ENCODE measurements at regions not wholly inside any gene's neighbourhood (a gene's known extent, or its start where the extent isn't known, plus 50 kb on each side); places are given as distances from the start of the nearest gene placed in this dataset.

DNA sequence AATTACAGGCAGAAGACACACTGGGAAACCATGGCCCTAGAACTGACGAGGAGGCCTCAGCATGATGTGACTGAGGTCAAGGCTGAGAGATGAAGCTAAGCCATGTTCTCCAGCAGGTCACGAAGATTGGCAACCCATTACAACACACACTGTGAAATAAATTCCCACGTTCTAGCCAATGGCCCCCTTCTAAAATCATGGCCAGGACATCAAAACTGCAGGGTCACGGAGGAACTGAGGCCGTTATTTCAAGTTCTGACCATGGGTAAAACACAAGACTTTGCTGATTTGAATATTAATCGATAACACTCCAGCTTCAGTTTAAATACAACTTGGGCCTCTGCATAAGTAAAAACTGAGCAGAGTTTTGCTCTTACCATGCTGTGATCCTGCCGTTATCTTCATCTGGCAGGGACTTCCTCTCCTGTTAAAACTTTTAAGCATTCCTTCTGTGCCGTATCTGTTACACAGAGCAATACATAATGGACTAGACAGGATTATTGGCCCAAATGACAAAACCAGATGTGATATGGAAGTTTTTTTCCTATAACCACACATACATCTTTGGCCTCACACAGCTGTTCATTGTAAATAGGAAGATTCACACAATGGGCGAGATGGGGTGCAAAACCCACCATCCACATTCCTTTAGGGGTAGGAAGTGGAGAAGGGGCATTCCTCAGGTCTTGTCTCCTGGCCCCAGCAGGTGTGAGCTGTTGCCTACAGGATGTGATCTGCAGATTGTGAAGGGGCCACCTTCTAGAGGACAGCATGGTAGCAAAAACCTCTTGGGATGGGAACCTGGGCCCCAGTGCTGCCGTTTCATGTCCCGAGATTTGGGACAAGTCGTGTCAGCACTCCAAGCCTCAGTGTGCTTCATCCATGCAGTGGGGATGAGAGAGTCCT, 207.4 kb downstream of the OPA1 start:
- TF ChIP-seq POLR2A (IDR thresholded peaks at IDR 0.05) = no peak
- TF ChIP-seq, protein P1, sequence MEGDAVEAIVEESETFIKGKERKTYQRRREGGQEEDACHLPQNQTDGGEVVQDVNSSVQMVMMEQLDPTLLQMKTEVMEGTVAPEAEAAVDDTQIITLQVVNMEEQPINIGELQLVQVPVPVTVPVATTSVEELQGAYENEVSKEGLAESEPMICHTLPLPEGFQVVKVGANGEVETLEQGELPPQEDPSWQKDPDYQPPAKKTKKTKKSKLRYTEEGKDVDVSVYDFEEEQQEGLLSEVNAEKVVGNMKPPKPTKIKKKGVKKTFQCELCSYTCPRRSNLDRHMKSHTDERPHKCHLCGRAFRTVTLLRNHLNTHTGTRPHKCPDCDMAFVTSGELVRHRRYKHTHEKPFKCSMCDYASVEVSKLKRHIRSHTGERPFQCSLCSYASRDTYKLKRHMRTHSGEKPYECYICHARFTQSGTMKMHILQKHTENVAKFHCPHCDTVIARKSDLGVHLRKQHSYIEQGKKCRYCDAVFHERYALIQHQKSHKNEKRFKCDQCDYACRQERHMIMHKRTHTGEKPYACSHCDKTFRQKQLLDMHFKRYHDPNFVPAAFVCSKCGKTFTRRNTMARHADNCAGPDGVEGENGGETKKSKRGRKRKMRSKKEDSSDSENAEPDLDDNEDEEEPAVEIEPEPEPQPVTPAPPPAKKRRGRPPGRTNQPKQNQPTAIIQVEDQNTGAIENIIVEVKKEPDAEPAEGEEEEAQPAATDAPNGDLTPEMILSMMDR (IDR thresholded peaks at IDR 0.05) = no peak

Data from lower leg skin (tissue), 3 donors.